A673 (cell line): ENCODE measurements at regions not wholly inside any gene's neighbourhood (a gene's known extent, or its start where the extent isn't known, plus 50 kb on each side); places are given as distances from the start of the nearest gene placed in this dataset.

ENCODE experiments used
- CTCF ChIP-seq: fragments of 300-800, 200-600 bp; sonication (generic); conservative IDR thresholded peaks from 2 replicates; pipeline ENCODE4 v1.5.1; 2017; ENCODE audit warnings: low read depth, mild to moderate bottlenecking, antibody characterized with exemption, low read length, moderate library complexity, mixed read lengths
- EZH2 ChIP-seq: fragments of 200-600 bp; sonication (generic); IDR thresholded peaks from 2 replicates; pipeline ENCODE4 v1.6.1; 2017; ENCODE audit warnings: borderline replicate concordance, low read depth, mild to moderate bottlenecking, mixed read lengths, antibody characterized with exemption, low read length; ENCODE audit not compliant: poor library complexity, severe bottlenecking

GRCh38 chr13:78777396-78777795, 118.4 kb upstream of the OBI1 start:
- TF ChIP-seq CTCF (no peak), EZH2 (peak; percentile 46)
